Muscle layer of duodenum (tissue), 2 donors: ENCODE measurements at regions not wholly inside any gene's neighbourhood (a gene's known extent, or its start where the extent isn't known, plus 50 kb on each side); places are given as distances from the start of the nearest gene placed in this dataset.

Experiments
- H3K27ac ChIP-seq: one replicate; pipeline ENCODE4 v1.7.0; 2013; ENCODE audit warnings: mild to moderate bottlenecking, low read length
- H3K27me3 ChIP-seq: one replicate; pipeline ENCODE4 v1.7.0; 2013; ENCODE audit warnings: low read depth, mild to moderate bottlenecking, control low read depth, low read length
- H3K36me3 ChIP-seq, 2 donors: one replicate each; pipeline ENCODE4 v1.7.0; 2013; ENCODE audit warnings: low read length in 2 of 2, control low read depth in 1 of 2, mild to moderate bottlenecking in 1 of 2; ENCODE audit not compliant: insufficient read depth in 2 of 2, control insufficient read depth in 1 of 2
- H3K4me1 ChIP-seq, 2 donors: one replicate each; pipeline ENCODE4 v1.7.0; 2013; ENCODE audit warnings: low read length in 2 of 2, mild to moderate bottlenecking in 2 of 2, control low read depth in 1 of 2, moderate library complexity in 1 of 2; ENCODE audit not compliant: insufficient read depth in 2 of 2, control insufficient read depth in 1 of 2
- H3K4me3 ChIP-seq, 2 donors: one replicate each; pipeline ENCODE4 v1.7.0; 2013; ENCODE audit warnings: low read length in 2 of 2, low read depth in 1 of 2, mild to moderate bottlenecking in 1 of 2
- H3K9me3 ChIP-seq, 2 donors: one replicate each; pipeline ENCODE4 v1.7.0; 2013; ENCODE audit warnings: low read length in 2 of 2, control low read depth in 1 of 2, mild to moderate bottlenecking in 1 of 2; ENCODE audit not compliant: control insufficient read depth in 1 of 2
- donor health status: healthy.

GRCh38 chr6:51060262-51060762, 241.6 kb downstream of the TFAP2B start:
- H3K36me3 ChIP-seq, result no peaks in the 10 kb centered on the region
- no peaks in the 10 kb centered on the region for H3K4me1 ChIP-seq
- no peak overlapping the region for H3K4me3 ChIP-seq
- H3K9me3 ChIP-seq, result no peaks in the 10 kb centered on the region
- H3K27ac ChIP-seq, result no peak overlapping the region
- no peaks in the 10 kb centered on the region for H3K27me3 ChIP-seq

GRCh38 chr6:51062166-51062722, 243.6 kb downstream of the TFAP2B start:
- no peak overlapping the region for H3K4me3 ChIP-seq
- H3K4me1 ChIP-seq, result no peaks in the 10 kb centered on the region
- no peaks in the 10 kb centered on the region for H3K9me3 ChIP-seq
- H3K27me3 ChIP-seq, result no peaks in the 10 kb centered on the region
- no peak overlapping the region for H3K27ac ChIP-seq
- H3K36me3 ChIP-seq, result no peaks in the 10 kb centered on the region

- no peaks in the 10 kb centered on the region for H3K4me1 ChIP-seq
- H3K27ac ChIP-seq, result no peak overlapping the region
- H3K4me3 ChIP-seq, result no peak overlapping the region
- no peaks in the 10 kb centered on the region for H3K36me3 ChIP-seq
- H3K9me3 ChIP-seq, result no peaks in the 10 kb centered on the region
- no peaks in the 10 kb centered on the region for H3K27me3 ChIP-seq
Observed at GRCh38 chr6:51077821-51078518, 259.3 kb downstream of the TFAP2B start.

GRCh38 chr6:51090343-51090742, 271.7 kb downstream of the TFAP2B start:
- Histone ChIP-seq H3K27ac (no peak overlapping the region), H3K4me3 (no peak overlapping the region), H3K4me1 (no peaks in the 10 kb centered on the region), H3K27me3 (no peaks in the 10 kb centered on the region), H3K9me3 (peaks cover 0 to 11% of the 10 kb centered on the region in 2 donors), H3K36me3 (no peaks in the 10 kb centered on the region)

GRCh38 chr6:51093871-51094270, 275.2 kb downstream of the TFAP2B start:
- H3K4me1 ChIP-seq, result no peaks in the 10 kb centered on the region
- H3K9me3 ChIP-seq, result peaks cover 0 to 11% of the 10 kb centered on the region in 2 donors
- H3K27me3 ChIP-seq, result no peaks in the 10 kb centered on the region
- no peak overlapping the region for H3K27ac ChIP-seq
- no peak overlapping the region for H3K4me3 ChIP-seq
- H3K36me3 ChIP-seq, result no peaks in the 10 kb centered on the region

- Histone ChIP-seq H3K4me1 (no peaks in the 10 kb centered on the region), H3K27ac (no peak overlapping the region), H3K4me3 (no peak overlapping the region), H3K27me3 (no peaks in the 10 kb centered on the region), H3K36me3 (no peaks in the 10 kb centered on the region), H3K9me3 (peaks cover 0 to 11% of the 10 kb centered on the region in 2 donors)
Observed at GRCh38 chr6:51094271-51094670, 275.6 kb downstream of the TFAP2B start.

- no peaks in the 10 kb centered on the region for H3K36me3 ChIP-seq
- H3K27ac ChIP-seq, result no peak overlapping the region
- no peaks in the 10 kb centered on the region for H3K27me3 ChIP-seq
- no peaks in the 10 kb centered on the region for H3K9me3 ChIP-seq
- H3K4me1 ChIP-seq, result no peaks in the 10 kb centered on the region
- H3K4me3 ChIP-seq, result no peak overlapping the region
Observed at GRCh38 chr6:51098246-51098645, 279.6 kb downstream of the TFAP2B start.

GRCh38 chr6:51098791-51099190, 280.1 kb downstream of the TFAP2B start:
- Histone ChIP-seq H3K27ac (no peak overlapping the region), H3K36me3 (no peaks in the 10 kb centered on the region), H3K9me3 (no peaks in the 10 kb centered on the region), H3K4me1 (no peaks in the 10 kb centered on the region), H3K4me3 (no peak overlapping the region), H3K27me3 (no peaks in the 10 kb centered on the region)

GRCh38 chr6:51099201-51099600, 280.5 kb downstream of the TFAP2B start:
- Histone ChIP-seq H3K36me3 (no peaks in the 10 kb centered on the region), H3K9me3 (no peaks in the 10 kb centered on the region), H3K4me1 (no peaks in the 10 kb centered on the region), H3K27me3 (no peaks in the 10 kb centered on the region), H3K4me3 (no peak overlapping the region), H3K27ac (no peak overlapping the region)

- no peaks in the 10 kb centered on the region for H3K4me1 ChIP-seq
- H3K27me3 ChIP-seq, result no peaks in the 10 kb centered on the region
- H3K36me3 ChIP-seq, result no peaks in the 10 kb centered on the region
- no peak overlapping the region for H3K27ac ChIP-seq
- no peak overlapping the region for H3K4me3 ChIP-seq
- H3K9me3 ChIP-seq, result no peaks in the 10 kb centered on the region
Observed at GRCh38 chr6:51105357-51105756, 286.7 kb downstream of the TFAP2B start.

GRCh38 chr6:51107769-51108203, 289.1 kb downstream of the TFAP2B start:
- H3K4me1 ChIP-seq, result no peaks in the 10 kb centered on the region
- no peak overlapping the region for H3K27ac ChIP-seq
- no peak overlapping the region for H3K4me3 ChIP-seq
- H3K36me3 ChIP-seq, result no peaks in the 10 kb centered on the region
- H3K27me3 ChIP-seq, result no peaks in the 10 kb centered on the region
- no peaks in the 10 kb centered on the region for H3K9me3 ChIP-seq
